SW480 (cell line): ENCODE measurements at regions not wholly inside any gene's neighbourhood (a gene's known extent, or its start where the extent isn't known, plus 50 kb on each side); places are given as distances from the start of the nearest gene placed in this dataset.

Experiments
- DNase-seq: peaks from one replicate; pipeline ENCODE4 v3.0.0-alpha.2; 2016; ENCODE audit warnings: low spot score

DNA sequence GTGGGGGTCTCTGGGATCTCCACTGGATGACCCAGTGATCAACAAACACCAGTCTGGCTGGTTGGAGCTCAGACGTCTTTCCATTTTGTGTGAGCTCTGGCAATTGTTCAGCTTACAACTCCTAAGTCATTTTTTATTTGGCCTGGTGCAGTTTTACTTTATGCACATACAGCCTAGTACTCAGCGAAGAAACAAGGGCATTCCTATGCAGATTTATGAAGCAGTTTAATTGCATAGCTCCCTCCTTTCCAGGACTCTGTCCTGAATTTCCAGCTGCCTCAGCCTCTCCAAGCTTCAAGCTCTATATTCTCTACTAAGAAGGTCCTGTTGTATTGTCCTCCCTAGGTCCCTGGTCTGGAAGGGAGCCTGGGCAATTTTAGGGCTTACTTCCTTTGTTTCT is 145.6 kb upstream of the GALNT17 start:
- DNase-seq: no peak

DNA sequence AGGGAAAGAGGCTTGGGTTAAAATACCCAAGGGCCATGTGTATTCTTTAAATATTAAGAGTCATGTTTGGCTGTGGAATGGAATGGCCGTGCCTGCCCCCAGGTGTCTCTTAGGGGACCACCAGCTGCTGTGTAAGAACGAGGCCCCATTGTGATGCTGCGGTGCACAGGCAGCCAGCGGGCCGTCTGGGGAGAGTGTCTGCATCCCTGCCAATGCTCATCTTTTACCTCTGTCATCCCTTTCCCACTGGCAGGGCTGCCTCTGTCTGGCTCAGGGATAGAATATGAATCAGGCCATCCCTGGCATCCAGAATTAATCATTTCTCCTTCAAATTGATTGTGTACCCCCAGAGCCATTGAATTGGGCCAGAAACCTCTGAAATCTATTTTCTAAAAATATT is 137.8 kb upstream of the GALNT17 start:
- no peak for DNase-seq

DNA sequence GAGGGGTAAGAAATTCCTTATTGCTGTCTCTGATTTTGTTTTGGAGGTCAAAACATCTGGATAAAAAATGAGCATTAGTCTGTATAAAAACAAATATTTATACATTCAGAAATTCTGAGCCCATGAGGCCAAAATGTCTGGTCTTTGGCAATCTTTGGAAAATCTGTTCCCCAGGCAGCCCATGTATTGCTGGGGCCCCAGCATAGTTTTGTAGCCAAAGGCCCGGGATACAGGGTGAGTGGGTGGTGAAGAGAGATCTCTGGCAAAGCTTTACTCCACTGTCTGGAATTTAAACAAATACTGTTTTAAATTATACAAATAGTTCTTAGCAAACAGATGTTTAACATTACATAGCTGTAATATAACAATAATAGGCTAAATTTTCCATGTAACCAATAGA is 134.7 kb upstream of the GALNT17 start:
- no peak for DNase-seq

DNA sequence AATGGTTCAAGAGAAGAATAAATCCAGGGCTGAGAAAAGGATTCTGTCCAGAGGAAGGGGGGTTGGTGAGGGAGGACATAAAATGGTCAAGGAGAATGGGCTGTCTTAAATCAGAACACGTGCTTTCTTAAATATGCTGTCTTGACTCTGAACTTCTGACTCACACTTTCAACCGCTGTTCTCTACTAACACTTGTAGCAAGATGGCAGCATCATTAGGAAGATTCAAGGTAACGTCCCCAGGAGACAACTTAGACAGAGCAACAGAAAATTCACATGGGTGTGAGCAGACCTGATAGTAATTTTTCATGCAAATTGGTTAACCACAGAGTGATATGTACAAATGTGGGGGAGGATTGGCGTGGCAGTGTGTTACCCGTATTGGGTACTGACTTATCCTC is 126.8 kb upstream of the GALNT17 start:
- no peak for DNase-seq

DNA sequence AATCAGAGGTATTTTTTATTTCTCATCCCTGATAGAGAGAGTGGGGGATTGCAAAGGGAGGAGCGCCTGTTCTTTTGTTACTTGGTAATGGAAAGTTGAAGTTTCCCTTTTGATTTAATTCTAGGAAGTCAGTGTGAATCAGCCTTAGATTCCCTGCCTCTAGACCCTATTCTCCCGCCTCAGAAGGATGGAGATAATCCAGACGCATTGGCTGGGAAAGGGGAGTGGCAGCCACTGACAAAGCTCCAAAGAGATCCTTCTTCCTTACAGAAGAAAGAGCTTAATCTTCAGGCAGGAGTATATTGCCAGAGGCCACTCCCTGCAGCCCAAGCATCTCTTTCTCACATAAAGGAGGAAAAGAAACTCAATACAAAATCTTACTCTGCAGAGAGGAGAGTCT is 122.3 kb upstream of the GALNT17 start:
- no peak for DNase-seq

DNA sequence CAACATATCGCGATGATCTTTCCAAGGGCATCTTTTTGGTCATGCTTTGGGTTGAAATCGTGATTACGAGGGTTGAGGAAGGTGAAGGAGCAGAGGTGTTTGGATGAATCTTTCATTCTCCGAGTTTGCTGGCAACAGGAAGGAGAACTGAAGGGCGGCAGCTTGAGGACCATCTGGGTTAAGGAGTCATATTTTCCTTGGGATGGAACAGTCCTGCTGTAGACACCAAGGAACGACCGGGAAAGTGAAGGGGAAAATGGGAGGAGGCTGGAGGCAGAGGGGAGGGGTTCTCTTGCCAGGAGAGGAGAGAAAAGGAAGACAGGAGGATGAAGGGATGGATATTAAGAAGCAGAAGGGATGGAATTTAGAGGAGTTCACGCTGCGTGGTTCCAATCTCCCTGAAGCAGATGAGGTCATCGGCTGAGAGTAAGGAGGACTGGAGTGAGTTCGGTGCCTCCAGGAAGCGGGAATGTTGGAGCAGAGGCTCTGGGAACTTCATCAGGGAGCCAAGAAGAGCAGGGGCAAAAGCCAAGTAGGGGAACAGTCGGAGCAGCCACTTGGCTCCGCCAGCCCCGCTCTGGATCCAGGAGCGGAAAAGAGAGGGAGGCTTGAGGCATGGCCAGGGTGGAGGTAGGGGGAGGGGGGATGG is 116.6 kb upstream of the GALNT17 start:
- no peak for DNase-seq

DNA sequence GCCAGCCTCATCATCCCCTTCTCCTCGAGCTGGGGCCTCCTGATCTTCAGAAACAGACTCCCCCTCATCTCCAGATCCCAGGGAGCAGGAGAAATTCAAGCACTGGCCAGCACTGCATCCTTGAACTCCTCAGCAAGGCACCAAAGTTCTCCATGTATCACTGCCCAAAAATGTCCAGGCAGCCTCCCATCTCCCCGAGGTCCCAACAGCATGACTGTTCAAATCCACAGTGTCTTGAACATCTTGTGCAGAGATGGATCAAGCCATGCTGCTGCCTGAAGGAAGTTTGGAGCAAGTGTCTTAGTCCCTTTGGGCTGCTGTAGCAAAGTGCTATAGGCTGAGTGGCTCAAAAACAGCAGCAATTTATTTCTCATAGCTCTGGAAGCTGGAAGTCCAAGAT is 115.5 kb upstream of the GALNT17 start:
- DNase-seq: no peak

DNA sequence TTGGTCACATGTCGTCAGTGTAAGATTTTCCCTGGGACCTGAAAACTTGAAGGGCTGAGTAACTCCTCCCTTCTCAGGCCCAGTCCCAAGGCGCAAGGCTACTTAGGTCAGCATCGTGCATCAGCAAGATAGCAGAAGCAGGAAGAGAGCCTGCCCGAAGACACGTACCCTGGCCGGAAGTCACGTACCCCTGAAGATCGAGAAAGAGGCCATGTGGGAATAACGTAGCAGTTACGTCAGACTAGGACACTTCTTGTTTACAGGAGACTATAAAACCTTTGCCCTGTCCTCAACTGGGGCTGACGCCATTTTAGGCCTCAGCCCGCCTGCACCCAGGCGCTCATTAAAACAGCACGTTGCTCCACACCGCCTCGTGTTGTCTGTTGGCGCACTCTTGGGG is 114.3 kb upstream of the GALNT17 start:
- DNase-seq: no peak

DNA sequence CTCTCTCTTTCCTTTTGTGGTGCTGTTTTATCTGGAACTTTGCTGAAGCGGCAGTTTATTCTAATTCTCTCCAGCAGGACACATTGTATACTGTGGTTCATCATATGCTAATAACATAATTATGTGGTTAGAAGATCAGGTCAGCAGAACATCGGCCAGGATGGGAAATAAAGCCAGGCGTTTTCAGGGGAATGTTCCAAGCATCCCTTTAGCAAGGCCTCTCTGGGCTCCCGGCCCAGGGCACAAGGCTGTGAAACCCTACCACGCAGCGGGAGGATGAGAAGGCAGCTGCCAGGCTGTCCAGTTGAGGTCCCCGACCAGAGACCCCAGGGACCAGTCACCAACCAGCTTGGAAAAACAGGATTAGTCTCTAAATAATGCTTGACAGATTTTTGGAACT is 112.2 kb upstream of the GALNT17 start:
- no peak for DNase-seq

DNA sequence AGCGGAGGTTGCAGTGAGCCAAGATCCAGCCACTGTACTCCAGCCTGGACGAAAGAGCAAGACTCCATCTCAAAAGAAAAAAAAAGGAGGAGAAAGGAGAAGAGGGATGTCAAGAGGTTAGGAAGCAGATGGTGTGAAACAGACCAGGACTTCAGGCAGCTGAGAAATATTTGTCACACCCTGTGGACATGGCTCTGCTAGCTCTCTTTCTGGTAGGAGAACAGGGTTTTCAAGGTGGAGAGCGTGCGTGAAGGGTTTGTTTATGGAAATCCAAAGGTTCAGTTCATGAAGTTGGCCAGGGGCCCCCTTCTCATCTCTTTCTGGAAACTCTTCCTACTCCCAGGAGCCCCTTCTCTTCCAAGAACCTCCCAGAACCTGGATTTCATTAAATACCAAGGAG is 110.8 kb upstream of the GALNT17 start:
- DNase-seq: no peak

DNA sequence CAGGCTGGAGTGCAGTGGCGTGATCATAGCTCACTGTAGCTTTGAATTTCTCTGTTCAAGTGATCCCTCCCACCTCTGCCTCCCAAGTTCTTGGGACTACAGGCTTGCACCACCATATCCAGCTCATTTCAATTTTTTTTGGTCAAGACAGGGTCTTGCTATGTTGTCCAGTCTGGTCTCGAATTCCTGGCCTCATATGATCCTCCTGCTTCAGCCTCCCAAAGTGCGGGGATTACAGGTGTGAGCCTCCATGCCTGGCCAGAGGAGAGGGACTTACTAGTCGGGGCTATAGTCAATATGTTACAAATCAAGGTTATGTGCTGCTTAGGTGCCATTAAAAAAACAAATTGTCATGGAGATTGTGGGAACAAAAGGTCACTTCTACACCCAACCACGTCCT is 105.3 kb upstream of the GALNT17 start:
- no peak for DNase-seq

DNA sequence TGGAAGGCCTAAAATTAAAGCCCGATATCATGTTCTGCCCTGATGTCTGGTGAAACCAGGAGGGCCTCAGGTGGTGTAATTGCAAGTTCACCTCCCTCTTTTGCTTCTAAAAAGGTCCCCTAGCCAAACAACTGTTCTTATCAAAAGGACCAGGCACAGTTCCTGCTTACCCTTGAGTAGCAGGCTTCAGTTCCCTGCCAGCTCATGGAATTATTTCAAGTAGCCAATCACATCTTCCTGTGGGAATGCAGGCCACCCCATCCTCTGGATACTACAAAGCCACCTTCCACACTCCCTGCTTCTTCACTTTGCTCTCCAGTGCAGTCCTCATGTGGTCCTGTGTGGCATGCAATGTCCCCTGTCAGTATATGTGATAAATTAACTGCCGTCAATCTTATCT is 97.7 kb upstream of the GALNT17 start:
- DNase-seq: no peak

DNA sequence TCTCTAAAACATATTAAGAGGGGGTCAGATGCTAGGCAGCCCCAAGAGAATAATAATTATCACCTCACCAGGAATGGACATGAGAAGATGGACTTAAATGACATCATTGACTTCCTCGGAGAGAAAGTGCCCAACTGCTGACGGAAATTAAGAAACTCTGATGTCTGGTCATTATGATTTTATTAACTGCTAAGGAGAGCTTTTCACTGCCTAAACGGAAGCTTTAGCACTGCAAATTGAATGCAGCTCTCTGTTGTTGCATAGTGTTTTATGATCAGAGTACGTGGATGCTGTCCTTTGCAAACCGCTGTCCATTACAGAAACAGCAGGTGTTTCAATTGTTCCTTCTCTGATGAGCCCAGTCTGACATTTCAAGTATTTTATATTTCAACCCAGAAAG is 89.4 kb upstream of the GALNT17 start:
- DNase-seq: no peak

DNA sequence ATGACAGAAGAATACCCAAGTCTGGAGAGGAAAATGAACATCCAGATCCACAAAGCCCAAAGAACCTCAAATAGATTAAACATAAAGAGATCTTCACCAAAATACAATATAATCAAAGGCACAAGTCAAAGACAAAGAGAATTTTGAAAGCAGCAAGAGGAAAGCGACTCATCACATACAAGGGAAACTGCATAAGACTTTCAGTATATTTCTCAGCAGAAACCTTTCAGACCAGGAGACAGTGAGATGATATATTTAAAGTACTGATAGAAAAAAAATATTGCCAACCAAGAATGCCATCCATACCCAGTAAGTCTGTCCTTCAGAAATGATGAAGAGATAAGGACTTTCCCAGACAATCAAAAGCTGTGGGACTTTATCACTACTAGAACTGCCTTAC is 81.5 kb upstream of the GALNT17 start:
- no peak for DNase-seq

DNA sequence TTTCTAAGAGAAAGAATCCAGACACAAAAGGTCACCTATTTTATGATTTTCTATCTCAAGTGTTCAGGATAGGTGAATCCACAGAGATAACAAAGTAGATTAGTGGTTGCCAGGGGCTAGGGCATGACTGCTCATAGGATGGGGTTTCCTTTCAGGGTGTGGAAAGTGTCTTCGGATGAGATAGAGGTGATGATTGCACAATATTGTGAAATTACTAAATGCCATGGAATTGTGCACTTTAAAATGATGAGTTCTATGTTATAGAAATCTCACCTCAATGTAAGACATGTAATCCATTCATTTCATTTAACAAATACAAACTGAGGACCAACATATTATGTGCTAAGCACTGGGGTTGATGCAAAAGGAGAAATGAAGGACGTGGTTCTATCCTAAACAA is 76.4 kb upstream of the GALNT17 start:
- no peak for DNase-seq

DNA sequence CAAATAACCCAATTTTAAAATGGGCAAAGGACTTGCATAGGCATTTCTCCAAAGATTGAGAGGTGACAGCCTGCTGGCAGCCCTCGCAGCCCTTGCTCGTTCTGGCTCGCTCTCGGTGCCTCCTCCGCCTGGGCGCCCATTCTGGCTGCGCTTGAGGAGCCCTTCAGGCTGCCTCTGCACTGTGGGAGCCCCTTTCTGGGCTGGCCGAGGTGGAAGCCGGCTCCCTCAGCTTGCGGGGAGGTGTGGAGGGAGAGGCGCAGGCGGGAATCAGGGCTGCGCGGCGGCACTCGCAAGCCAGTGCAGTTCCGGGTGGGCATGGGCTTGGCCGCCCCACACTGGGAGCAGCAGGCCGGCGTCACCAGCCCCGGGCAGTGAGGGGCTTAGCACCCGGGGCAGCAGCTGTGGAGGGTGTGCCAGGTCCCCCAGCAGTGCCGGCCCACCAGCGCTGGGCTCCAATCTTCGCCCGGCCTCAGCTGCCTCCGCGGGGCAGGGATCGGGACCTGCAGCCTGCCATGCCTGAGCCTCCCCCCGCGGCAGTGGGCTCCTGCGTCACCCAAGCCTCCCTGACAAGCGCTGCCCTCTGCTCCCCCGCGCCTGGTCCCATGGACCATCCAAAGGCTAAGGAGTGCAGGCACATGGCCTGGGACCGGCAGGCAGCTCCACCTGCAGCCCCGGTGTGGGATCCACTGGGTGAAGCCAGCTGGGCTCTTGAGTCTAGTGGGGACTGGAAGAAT is 54.0 kb upstream of the GALNT17 start:
- DNase-seq: no peak
